Breast epithelium (tissue), 3 donors: ENCODE measurements at regions not wholly inside any gene's neighbourhood (a gene's known extent, or its start where the extent isn't known, plus 50 kb on each side); places are given as distances from the start of the nearest gene placed in this dataset.

Source experiments
- POLR2A ChIP-seq: fragments of 450-650 bp; IDR thresholded peaks from one replicate; pipeline ENCODE4 v1.6.1; 2016; ENCODE audit warnings: antibody characterized with exemption, mild to moderate bottlenecking, moderate library complexity
- TF ChIP-seq, protein P1 (sequence below), 3 donors: fragments of 450-650 bp; IDR thresholded peaks; one replicate each; pipeline ENCODE4 v1.5.1; 2016 to 2017; ENCODE audit warnings: antibody characterized with exemption in 3 of 3, mild to moderate bottlenecking in 3 of 3, moderate library complexity in 3 of 3

- TF ChIP-seq, protein P1, sequence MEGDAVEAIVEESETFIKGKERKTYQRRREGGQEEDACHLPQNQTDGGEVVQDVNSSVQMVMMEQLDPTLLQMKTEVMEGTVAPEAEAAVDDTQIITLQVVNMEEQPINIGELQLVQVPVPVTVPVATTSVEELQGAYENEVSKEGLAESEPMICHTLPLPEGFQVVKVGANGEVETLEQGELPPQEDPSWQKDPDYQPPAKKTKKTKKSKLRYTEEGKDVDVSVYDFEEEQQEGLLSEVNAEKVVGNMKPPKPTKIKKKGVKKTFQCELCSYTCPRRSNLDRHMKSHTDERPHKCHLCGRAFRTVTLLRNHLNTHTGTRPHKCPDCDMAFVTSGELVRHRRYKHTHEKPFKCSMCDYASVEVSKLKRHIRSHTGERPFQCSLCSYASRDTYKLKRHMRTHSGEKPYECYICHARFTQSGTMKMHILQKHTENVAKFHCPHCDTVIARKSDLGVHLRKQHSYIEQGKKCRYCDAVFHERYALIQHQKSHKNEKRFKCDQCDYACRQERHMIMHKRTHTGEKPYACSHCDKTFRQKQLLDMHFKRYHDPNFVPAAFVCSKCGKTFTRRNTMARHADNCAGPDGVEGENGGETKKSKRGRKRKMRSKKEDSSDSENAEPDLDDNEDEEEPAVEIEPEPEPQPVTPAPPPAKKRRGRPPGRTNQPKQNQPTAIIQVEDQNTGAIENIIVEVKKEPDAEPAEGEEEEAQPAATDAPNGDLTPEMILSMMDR (IDR thresholded peaks at IDR 0.05) = no peak
- no peak for TF ChIP-seq POLR2A
These were observed 209.2 kb upstream of the CDIN1 start for GRCh38 chr15:36370051-36370730.
